Gastrocnemius medialis (tissue), 4 donors: ENCODE measurements at regions not wholly inside any gene's neighbourhood (a gene's known extent, or its start where the extent isn't known, plus 50 kb on each side); places are given as distances from the start of the nearest gene placed in this dataset.

Experiments
- ATAC-seq, 2 donors: fragments of 150-250 bp; one replicate each; pipeline ENCODE4 v1.9.1; 2016
- DNase-seq, 2 donors: peaks; one replicate each; pipeline ENCODE4 v3.0.0-alpha.2; 2019
- H3K27ac ChIP-seq, 4 donors: fragments of 200-600 bp; sonication (generic); 1 replicate in 1 of 4; 2 replicates in 3 of 4; pipeline ENCODE4 v1.5.1; 2016 to 2018; ENCODE audit warnings: mild to moderate bottlenecking in 2 of 4, moderate library complexity in 1 of 4
- H3K27me3 ChIP-seq, 3 donors: fragments of 200-600 bp; sonication (generic) in 2 of 3; 1 replicate in 1 of 3; 2 replicates in 2 of 3; pipeline versions ENCODE4 v1.5.1 to v1.6.0; 2016 to 2019; ENCODE audit warnings: mild to moderate bottlenecking in 1 of 3, moderate library complexity in 1 of 3
- H3K36me3 ChIP-seq, 2 donors: fragments of 200-600 bp; sonication (generic) in 1 of 2; one replicate each; pipeline ENCODE4 v1.5.1; 2017 to 2018
- H3K4me1 ChIP-seq, 2 donors: fragments of 200-600 bp; sonication (generic) in 1 of 2; one replicate each; pipeline ENCODE4 v1.5.1; 2016 to 2017; ENCODE audit warnings: mild to moderate bottlenecking in 2 of 2
- H3K4me3 ChIP-seq, 4 donors: fragments of 200-600 bp; sonication (generic) in 3 of 4; 1 replicate in 1 of 4; 2 replicates in 3 of 4; pipeline ENCODE4 v1.5.1; 2016 to 2019; ENCODE audit warnings: mild to moderate bottlenecking in 2 of 4
- H3K9me3 ChIP-seq, 3 donors: fragments of 200-600 bp; sonication (generic) in 2 of 3; 1 replicate in 1 of 3; 2 replicates in 2 of 3; pipeline ENCODE4 v1.5.1; 2016 to 2019
- POLR2A ChIP-seq, 2 donors: fragments of 450-650 bp; IDR thresholded peaks; one replicate each; pipeline ENCODE4 v1.6.1; 2017; ENCODE audit warnings: antibody characterized with exemption in 2 of 2, mild to moderate bottlenecking in 2 of 2, moderate library complexity in 2 of 2
- in situ Hi-C, 4 donors: fragments of 200-750 bp; cut with MboI; loops; one replicate each; pipeline versions ENCODE4 v1.15.0 to v1.8.0; 2017; ENCODE audit warnings: low sequenced_read_pairs in 4 of 4
- intact Hi-C: fragments of 100-400 bp; cut with DNase I; formaldehyde crosslinking; loops from one replicate; pipeline ENCODE4 v1.15.1; 2023; ENCODE audit warnings: low total_unique reads
- TF ChIP-seq, protein P1 (sequence below), 5 experiments: fragments of 450-650 bp in 3 of 5; fragments of 200-600 bp in 2 of 5; sonication (generic) in 2 of 5; IDR thresholded peaks in 4 of 5; conservative IDR thresholded peaks in 1 of 5; 1 replicate in 4 of 5; 2 replicates in 1 of 5; pipeline ENCODE4 v1.5.1; 2016 to 2019; ENCODE audit warnings: antibody characterized with exemption in 5 of 5, mild to moderate bottlenecking in 3 of 5, moderate library complexity in 3 of 5

GRCh38 chr15:61685971-61686370, 374.3 kb downstream of the VPS13C start:
- Histone ChIP-seq H3K27ac (peak overlapping the region in 1 of 4 donors; percentile 80), H3K4me1 (peaks cover 11 to 27% of the 10 kb centered on the region in 2 donors), H3K27me3 (no peaks in the 10 kb centered on the region), H3K36me3 (no peaks in the 10 kb centered on the region), H3K9me3 (no peaks in the 10 kb centered on the region), H3K4me3 (no peak overlapping the region)
- no peak for TF ChIP-seq POLR2A (IDR thresholded peaks at IDR 0.05)
- TF ChIP-seq, protein P1, sequence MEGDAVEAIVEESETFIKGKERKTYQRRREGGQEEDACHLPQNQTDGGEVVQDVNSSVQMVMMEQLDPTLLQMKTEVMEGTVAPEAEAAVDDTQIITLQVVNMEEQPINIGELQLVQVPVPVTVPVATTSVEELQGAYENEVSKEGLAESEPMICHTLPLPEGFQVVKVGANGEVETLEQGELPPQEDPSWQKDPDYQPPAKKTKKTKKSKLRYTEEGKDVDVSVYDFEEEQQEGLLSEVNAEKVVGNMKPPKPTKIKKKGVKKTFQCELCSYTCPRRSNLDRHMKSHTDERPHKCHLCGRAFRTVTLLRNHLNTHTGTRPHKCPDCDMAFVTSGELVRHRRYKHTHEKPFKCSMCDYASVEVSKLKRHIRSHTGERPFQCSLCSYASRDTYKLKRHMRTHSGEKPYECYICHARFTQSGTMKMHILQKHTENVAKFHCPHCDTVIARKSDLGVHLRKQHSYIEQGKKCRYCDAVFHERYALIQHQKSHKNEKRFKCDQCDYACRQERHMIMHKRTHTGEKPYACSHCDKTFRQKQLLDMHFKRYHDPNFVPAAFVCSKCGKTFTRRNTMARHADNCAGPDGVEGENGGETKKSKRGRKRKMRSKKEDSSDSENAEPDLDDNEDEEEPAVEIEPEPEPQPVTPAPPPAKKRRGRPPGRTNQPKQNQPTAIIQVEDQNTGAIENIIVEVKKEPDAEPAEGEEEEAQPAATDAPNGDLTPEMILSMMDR (IDR thresholded peaks at IDR 0.05 in 4 of 5, conservative IDR thresholded peaks at IDR 0.05 in 1 of 5) = no peak
- DNase-seq = no peak
- no peak for ATAC-seq
- in situ Hi-C loops = no loop called here
- intact Hi-C loops = no loop called here

GRCh38 chr15:61685534-61685933, 374.7 kb downstream of the VPS13C start:
- ATAC-seq (no peak), DNase-seq (no peak)
- Histone ChIP-seq H3K27ac (peak overlapping the region in 1 of 4 donors; percentile 80), H3K4me3 (no peak overlapping the region), H3K9me3 (no peaks in the 10 kb centered on the region), H3K4me1 (peaks cover 11 to 27% of the 10 kb centered on the region in 2 donors), H3K36me3 (no peaks in the 10 kb centered on the region), H3K27me3 (no peaks in the 10 kb centered on the region)
- intact Hi-C loops (no loop called here), in situ Hi-C loops (no loop called here)
- no peak for TF ChIP-seq POLR2A (IDR thresholded peaks at IDR 0.05)
- TF ChIP-seq, protein P1 (IDR thresholded peaks at IDR 0.05 in 4 of 5, conservative IDR thresholded peaks at IDR 0.05 in 1 of 5) = no peak

DNA sequence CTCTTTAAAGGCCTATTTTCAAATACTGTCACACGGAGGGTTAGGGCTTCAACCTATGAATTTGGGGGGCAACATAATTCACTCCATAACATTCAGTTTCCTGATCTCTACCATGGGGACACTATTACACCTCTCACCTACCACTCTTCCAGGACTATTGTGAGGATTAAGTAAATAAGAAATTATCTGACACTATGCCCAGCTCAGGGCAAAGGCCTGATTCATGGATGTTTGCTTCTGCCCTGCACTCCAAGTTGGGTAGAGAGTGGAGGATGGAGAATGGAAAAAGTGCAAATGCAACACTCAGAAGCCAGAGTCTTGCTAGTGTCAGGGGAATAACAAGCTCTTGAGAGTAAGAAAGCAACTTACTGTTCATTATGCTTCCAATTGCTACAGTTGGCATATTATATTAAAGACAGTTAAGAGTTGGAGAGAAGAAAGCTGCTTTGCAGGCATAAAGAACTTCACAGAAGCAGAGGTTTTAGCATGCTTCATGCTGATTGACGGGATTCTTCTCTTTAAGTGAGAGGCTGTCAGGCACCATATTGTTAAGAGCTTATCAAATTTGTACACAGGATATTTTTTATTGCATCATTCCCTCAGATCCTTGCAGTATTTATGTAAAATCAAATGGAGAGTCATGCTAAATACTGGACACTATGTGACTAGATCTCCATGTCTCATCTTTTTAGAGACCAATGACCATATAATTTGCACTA, 375.3 kb downstream of the VPS13C start:
- Histone ChIP-seq H3K36me3 (no peaks in the 10 kb centered on the region), H3K4me3 (no peak overlapping the region), H3K4me1 (peaks cover 11 to 27% of the 10 kb centered on the region in 2 donors), H3K27ac (peak overlapping the region in 1 of 4 donors; percentile 26), H3K27me3 (no peaks in the 10 kb centered on the region), H3K9me3 (no peaks in the 10 kb centered on the region)
- ATAC-seq (no peak), DNase-seq (no peak)
- in situ Hi-C loops = no loop called here
- no peak for TF ChIP-seq POLR2A (IDR thresholded peaks at IDR 0.05)
- TF ChIP-seq, protein P1 (IDR thresholded peaks at IDR 0.05 in 4 of 5, conservative IDR thresholded peaks at IDR 0.05 in 1 of 5) = no peak
- intact Hi-C loops = no loop called here

DNA sequence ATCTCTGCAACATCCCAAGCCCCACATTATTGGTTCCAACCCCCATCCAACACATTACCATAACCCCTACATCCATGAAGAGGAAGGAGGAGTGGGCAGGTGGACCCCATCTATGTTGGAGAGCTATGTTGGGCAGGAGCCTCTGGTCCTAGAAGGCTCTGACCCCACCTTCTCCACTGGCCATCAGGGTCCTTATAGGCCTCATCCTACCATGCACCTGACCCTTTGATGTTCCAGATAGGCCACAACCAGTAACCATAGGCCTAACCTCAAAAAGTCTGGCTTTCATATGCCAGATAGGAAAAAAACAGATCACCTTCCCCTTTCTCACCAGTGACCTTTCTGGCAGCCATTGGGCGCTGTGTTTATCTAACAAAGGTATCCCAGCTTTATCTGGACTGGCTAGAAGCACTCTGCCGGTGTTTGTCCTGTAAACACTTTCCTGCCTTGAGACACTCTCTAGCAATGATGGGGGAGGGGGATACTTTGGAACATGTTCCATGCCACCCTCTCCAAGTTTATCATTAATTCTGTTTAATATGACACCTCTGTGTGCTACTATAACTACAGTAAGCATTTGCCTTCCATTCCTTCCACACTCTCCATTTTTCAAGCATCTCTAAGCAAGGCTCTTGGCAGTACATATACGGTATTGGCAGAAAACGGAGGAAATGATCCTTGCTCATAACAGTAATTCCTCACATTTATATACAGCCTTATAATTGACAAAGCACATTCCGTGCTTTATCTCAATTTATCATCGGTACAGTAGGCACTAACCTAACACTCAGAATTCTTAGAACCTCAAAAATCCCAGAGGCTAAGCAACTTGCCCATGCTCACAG, 377.1 kb downstream of the VPS13C start:
- ATAC-seq = no peak
- in situ Hi-C loops = no loop called here

More for the DNA sequence above, 377.1 kb downstream of the VPS13C start:
- intact Hi-C loops = no loop called here
- no peaks in the 10 kb centered on the region for H3K36me3 ChIP-seq
- no peaks in the 10 kb centered on the region for H3K9me3 ChIP-seq
- peaks cover 11 to 24% of the 10 kb centered on the region in 2 donors for H3K4me1 ChIP-seq
- DNase-seq = no peak
- no peaks in the 10 kb centered on the region for H3K27me3 ChIP-seq
- H3K27ac ChIP-seq = peak overlapping the region in 1 of 4 donors; percentile 9
- no peak overlapping the region for H3K4me3 ChIP-seq
- TF ChIP-seq POLR2A (IDR thresholded peaks at IDR 0.05) = no peak
- TF ChIP-seq, protein P1 (IDR thresholded peaks at IDR 0.05 in 4 of 5, conservative IDR thresholded peaks at IDR 0.05 in 1 of 5) = no peak
